Central memory CD4-positive, alpha-beta T cell (primary cell): ENCODE measurements at regions not wholly inside any gene's neighbourhood (a gene's known extent, or its start where the extent isn't known, plus 50 kb on each side); places are given as distances from the start of the nearest gene placed in this dataset.
A peak's percentile ranks its signal among the peaks of the same experiment; 100 is the strongest.
"Not testable (repeated sequence)": the region's sequence is repeated elsewhere in the genome, so short reads cannot be mapped to it uniquely, and the experiment has no call there.

Source experiments
- DNase-seq: peaks from one replicate; pipeline ENCODE4 v3.0.0; 2022

DNA sequence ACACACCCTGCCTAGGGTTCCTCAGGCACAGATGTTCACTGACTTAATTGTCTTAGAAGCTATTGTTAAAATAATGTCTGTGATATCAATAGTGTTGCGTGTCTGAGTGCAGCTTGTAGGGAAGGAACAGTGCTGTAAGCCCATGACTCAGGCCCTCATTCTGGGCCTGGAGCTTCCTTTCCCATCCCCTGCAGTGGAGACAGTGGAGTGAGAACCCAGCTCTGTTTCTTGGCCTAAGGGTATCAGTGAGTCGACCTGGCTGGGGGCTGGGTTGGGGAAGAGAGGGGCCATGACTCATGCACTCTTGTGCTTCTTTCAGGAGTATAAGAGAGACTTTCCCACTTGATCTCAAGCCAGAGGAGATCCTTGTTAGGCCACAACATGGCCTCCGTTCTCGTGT, 106.8 kb downstream of the HRH4 start:
- no peak for DNase-seq

DNA sequence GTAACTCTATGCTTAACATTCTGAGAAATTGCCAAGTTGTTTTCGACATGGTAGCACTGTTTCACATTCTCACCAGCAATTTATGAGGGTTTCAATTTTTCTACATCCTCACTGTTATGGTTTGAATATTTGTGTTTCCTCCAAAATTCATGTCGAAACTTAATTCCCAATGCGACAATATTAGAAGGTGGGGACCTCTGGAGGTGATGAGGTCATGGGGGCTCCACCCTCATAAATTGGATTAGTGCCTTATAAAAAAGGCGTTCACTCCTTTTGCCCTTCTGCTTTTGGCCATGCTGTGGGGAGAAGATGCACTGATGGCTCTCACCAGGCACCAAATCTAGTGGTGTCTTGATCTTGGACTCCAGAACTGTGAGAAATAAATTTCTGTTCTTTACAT, 110.3 kb downstream of the HRH4 start:
- no peak for DNase-seq

DNA sequence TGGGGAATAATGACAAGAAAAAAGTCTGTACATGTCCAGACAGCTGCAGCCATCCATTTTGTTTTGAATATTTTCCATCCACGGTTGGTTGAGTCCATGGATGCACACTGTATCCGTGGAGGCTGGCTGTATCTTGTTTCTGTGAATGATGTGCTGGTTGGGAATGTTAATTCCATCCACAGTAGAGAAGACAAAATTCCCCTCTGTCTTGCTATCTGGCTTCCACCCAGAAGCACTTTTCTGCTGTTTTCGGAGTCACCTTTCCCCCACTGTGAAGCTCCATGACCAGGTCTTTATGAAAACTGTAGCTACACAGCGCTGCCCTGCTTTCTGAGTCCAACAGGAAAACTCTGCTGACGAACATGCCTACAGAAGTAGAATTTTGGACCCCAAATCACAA, 122.3 kb downstream of the HRH4 start:
- DNase-seq = no peak

DNA sequence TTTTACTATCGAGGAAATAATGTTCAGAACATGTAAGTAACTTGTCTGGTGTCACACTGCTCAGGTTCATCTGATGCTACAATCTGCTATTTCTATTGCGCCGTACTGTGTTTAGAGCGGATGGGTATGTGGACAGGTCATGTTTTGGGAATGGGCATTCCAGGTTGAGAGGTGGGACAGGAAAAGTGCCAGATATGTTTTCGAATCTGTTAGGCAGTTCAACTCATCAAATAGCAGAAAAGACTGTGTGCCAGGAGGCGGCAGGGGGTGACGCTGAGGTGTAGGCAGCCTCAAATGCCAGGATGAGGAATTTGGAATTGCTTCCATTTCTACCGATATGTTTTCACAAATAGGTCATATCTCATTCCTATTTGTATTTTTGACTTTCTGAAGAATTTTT, 123.8 kb downstream of the HRH4 start:
- no peak for DNase-seq

DNA sequence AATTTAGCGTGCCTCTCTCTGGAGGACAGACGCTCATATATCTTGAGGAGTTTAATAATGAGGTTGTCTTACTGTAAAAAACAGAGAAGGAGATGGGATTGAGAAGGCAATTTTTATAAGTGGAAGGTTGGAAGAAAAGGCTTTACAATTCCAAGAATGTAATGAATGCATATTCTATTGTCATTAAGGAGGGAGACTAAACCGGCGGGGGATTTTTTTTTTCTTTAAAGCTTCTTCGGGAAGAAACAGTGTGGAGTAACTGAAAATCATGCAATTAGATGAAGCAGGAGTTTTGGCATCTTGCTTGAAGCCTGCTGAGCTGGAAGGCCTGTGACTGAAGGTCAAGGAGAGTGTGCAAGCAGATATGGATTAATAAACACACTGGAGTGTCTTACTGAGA, 124.4 kb downstream of the HRH4 start:
- no peak for DNase-seq

DNA sequence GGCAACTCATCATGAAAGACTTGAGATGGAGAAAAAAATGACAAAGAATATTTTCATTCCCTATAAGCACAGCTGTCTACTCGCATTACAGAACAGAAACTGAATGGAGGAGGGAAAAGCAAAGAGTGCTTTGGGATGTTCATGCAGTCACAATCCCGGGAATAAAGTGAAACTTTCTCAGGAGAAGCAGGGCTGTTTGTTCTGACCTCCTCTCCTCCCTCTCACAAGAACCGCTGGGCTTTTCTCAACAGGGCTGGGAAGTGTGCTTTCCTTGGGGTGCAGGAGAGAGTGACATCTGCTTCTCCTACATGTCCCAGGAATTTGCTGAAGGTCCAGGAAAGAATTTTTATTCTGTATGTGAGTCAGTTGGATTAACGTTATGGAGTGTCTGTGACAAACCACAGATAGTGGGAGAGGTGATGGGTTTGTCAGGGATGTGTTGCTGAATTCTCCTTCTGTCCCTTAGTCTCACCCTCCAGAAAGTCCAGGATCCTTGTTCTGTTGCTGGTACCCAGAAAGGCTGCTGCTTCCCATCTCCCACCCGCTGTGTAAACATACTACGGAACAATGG, 125.6 kb downstream of the HRH4 start:
- no peak for DNase-seq

DNA sequence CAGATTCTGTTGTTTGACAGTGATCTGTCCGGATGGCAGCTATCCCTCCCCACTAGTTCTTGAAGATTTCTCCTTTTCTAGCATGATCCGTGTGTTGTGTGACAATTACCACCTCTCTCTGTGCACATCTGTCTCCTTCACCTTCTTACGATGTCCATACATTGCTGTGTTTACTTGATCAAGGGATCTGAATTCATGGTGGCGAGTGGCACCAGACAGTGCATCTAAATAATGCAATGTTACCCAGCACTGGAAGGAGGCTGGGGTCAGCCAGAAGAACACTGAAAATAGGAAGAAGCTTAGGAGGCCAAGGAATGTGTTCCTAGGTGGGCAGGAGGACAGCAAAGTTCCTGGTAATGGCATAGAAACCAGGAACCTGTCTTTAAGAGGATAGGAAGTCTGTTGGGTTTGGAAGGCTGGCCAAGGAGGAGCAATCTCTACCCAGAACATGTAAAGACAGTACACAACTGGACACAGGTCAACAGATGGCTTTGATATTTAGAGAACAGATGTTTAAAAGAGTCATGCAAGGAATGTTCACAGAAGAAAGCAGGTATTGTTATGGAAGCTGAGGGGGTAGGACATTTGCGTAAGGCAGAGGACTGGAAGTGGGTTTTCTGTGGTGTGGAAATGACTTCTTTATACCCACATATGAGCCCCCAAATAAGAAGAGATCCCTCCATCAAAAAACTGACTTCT, 126.4 kb downstream of the HRH4 start:
- no peak for DNase-seq

DNA sequence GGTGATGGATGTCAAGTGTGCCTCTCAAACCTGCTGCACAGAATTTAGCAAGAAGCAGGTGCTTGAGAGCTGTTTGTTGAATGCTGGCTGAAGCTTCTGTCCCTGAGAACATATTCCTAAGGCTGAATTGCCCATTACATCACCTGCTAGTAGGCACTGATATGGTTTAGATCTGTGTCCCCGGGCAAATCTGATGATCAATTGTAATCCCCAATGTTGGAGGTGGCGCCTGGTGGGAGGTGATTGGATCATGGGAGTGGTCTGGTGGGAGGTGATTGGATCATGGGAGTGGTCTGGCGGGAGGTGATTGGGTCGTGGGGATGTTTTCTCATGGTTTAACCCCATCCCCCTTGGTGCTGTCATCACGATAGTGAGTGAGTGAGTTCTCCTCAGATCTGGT, 128.0 kb downstream of the HRH4 start:
- no peak for DNase-seq

DNA sequence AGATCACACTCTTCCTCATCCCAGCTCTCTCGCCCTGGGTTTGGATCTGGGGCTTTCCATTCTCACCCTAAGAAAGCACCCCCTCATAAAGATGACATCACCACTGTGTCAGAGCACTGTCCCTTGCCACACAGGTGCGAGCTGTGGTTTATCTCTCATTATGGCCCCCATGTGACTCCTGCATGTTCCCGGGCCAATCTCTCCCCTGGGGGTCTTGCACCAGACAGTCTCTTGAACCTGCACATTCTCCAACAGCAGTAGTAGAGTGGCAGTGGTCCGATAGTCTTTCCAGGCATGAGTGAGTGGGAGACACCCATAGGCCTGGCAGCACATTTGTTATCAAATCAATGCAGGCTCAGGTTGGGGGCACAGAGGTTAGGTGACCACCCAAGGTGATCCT, 130.5 kb downstream of the HRH4 start:
- no peak for DNase-seq

DNA sequence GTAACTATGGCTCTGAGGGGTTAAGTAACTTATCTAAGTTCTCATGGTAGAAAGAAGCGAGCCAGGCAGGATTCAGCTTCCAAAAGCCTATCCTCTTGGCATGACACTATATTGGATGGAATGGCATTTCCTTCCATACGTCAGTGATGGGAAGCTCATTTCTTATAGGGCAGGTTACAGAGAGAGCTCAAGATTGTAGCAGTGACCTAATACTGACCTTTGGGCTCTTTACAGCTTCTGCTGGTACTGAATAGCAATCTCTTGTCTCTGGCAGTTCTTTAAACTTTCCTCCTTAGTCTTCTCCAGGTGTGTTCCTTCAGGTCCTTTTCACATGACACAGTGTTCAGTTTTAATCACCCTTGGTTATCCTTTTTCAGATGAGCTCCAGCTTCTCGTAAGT, 133.0 kb downstream of the HRH4 start:
- DNase-seq = no peak

DNA sequence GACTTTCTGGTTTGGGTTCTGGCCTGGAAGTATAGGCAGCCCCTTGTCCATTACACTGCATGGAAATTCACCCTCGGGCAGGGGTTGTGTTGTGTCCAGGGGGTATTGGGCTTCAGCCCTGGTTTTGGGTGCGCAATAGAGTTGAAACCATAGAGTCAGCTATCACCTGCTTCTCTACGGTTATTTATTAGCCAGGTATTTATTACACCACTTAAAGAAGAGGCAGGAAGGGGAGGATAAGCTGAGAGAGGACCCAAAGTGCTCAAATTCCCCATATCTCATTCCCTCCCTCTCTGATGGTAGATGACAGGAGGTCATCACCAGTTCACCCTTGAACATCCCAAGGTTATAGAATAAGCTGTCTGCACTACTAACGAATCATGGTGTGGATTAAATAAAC, 133.4 kb downstream of the HRH4 start:
- no peak for DNase-seq

DNA sequence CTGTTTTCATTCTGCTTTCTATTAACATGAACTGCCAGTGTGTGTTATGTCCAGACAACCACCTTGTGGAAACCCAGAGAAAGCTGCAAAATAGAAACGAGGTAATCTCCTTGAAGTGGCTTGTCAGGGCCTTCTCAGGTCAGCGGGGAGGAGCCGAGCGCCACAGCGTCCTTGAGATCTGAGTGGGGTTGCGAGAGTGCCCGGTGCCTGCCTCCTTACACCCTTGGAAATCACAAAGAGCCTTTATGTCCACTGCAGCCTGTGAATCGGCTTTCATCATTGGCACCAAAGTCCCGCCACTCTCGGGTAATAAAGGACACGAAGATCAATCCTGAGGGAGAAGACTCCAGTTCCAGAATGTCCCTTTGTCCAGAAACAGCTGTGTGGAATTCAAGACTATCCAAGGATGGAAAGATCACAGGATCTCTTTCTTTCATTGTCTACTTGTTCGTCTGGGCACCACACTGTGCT, 135.2 kb downstream of the HRH4 start:
- no peak for DNase-seq

DNA sequence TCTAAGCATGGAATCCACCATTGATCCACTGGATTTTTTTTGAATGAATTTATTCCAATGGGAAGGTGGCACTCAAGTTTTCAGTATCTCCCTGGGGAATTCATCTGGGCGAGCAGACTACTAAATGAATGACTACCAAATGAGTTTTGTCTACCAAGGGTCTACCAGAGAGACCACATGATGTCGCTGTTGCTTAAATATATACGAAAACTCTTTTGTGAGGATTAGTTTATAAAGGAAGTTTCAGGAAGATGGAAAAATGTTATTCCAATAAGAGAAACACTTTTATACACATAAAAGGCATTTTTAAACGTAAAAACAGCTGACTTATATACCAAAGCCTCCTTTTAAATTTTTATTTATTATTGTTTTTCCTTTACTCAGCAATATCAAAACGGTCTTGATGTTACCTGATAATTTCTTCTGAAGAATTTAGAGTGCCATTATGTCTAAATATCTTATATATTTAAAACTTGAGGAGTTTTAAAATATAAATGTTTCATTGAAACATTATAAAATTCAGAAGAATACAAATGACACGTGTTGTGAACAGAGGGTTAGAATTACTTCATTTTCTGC, 139.7 kb downstream of the HRH4 start:
- DNase-seq = peak; percentile 5

DNA sequence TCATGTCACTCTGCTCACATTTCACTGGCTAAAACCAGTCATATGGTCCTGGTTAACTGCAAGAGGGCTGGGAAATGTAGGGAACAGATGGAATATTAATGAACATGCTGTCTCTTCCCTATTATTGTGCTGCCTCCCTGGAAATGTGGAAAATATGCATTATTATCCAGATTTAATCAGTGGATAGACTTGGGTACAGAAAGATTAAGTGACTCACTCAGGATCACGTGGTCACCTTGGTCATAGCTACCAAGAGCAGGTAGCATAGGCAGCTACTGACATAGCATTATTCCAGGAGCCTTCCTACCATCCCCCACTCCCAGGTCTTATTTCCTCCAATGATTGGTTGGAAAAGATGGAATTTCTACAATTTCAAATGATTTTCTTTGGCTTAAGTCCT, 141.1 kb downstream of the HRH4 start:
- DNase-seq = no peak

DNA sequence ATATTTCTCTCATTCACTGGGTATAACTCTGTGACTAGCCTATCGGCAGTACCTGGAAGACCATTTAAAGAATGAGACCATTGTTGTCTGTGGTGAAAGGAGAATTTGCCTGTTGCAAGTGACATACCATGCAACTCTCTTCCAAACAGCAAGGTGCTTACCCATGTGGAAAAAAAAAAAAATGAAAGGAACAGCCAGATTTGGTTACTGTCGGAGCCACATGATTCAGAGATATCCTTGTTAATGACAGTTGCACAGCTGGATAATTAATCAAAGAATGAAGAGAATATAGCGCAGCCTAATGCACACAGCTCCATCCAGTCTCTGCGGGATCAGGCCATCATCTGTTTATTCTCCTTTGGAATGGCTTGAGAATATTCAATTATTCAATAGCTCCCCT, 141.8 kb downstream of the HRH4 start:
- DNase-seq = no peak

DNA sequence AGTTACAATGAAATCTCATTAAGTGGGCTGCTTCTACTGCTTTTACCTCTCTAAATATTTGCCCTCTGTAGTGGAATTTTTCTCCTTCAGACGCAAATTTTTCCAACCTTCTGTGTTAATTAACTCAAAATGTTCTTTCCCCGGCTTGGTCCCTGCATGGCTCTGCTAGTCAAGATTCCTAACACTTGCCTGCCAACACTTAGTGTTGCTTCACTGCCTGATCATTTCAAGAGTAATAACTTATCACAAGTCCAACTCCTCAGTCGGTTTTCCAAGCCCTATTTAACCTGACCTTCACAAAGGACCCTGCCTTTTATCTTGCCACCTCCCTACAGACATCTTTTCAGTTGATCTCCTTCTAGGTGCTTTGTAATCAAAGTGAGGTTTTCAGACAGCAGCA, 142.7 kb downstream of the HRH4 start:
- no peak for DNase-seq

DNA sequence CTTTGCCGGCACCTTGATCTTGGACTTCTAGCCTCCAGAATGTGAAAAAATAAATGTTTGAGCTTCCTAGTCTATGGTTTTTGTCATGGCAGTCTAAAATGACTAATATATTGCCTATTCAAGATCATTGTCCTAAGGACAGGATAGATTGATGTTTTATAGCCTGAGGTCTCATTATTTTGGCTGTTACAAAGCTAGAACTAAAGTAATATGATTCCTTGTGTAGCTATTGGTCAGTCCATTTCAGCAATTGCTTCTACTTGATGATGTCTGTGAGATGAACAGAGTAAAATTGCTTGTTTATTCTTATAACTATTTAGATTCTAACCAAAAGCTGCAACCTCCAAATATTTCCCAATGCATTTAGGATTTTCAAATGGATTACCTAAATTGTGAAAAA, 145.0 kb downstream of the HRH4 start:
- DNase-seq = no peak

DNA sequence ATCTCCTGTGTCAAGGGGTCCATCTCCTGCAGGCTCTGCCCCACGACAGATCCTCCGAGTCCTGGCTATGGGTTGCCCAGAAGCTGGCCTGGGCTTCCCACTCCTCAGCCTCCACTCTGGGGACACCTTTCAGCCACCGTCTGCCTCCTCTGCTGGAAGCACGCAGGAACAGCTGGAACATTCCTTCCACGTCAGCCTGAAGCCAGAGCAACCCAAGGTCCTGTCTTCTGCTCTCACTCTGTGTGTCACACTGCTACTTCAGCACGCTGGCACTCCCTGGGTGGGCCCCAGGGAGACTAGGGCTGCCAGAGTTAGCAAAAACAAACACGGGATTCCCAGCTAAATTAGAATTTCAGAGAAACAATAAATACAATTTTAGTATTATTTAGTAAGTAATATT, 148.8 kb downstream of the HRH4 start:
- no peak for DNase-seq

DNA sequence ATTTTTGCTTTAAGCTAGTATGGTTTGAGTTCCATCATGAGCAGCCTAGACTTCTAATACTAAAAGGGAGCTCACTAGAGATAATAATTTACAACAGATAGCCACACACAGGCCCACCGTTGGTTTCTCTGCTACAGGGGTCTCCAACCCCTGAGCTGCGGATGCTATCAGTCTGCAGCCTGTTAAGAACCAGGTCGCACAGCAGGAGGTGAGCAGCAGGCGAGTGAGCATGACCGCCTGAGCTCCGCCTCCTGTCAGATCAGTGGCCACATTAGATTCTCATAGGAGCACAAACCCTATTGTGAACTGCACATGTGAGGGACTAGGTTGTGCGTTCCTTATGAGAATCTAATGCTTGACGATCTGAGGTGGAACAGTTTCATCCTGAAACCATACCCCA, 150.6 kb downstream of the HRH4 start:
- no peak for DNase-seq

DNA sequence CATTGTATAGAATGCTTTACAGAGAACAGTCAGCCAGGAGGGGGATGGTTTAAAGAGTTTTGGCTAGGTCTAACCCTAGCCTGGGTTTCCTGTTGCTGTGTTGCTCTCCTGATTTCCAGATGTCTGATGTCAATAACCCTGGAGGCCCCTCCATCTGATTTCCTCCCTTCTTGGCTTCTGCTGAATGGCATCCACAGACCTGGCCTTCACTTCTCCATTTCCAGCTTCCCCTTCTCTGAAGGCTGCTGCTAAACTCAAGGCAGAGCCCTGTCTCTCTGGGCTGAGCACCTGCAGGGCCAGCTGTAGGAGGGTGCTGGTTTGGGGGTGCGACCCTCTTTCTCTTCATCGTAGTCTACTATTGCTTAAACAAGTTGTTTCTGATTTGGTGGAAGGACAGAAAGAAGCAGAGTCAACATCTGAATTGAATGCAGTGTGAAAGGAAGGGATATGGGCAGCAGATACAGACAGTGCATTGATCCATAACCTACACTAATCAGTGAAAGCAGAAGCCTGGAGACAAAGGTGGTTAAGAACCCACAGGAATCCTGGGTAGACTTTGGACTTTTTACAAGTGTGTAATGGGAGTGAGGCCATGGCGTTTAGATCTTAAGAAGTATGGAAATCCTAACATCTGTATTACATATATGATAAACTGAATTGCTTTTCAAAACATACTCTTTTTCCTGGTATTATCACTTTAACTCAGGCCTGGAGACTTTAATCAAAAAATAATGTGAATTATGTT, 153.6 kb downstream of the HRH4 start:
- no peak for DNase-seq

DNA sequence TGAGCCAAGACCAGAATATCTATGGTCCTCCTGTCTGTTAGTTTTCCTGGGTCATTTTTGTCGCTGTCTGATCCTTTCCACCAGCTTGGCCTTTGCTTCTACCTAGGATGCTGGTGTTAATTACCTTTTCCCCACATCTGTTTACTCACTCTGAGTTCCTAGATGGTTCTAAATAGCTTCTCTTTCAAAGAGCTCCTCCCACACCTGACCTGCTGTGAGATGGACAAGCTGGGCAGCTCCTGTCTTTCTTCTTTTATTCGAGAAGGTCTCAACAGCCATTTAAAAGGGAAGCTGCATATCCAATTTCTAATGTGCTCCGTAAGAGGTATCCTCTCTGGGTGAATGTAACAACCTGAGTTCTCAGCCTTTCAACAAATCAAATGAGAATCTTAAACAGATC, 156.2 kb downstream of the HRH4 start:
- no peak for DNase-seq

DNA sequence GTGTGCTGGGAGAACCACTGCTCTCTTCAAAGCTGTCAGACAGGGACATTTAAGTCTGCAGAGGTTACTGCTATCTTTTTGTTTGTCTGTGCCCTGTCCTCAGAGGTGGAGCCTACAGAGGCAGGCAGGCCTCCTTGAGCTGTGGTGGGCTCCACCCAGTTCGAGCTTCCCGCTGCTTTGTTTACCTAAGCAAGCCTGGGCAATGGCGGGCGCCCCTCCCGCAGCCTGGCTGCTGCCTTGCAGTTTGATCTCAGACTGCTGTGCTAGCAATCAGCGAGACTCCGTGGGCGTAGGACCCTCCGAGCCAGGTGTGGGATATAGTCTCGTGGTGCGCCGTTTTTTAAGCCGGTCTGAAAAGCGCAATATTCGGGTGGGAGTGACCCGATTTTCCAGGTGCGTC, 164.0 kb downstream of the HRH4 start:
- DNase-seq = not testable (repeated sequence)

DNA sequence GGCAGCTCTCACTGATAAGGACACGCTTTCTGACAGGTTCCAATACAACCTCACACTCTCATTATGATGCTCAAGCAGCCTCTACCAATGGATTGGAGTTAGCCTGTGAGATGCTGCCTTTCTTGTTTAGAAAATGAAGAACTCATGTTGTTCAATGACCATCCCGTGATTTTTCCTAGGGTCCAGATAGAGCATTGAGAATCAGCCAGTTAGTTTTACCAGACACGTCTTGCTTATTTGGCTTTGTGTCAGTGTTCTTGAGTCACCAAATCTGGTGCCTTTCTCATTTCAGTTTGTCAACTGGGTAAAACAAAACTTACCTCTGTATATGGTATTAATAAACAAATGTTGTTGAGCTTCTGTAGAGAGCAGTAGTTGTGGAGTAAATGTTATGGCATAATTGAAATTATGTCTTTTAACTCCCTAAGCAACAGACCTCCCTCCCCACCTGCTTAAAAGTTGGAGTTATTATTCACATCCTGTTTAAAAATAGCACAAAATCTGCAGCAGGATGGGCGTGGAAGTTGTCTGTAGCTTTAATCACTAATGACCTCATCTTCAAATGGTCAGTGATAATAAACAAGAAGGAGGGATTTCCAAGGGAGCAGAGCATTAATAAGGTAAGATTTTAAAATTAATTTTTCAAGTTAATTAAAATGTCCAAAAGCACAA, 167.3 kb downstream of the HRH4 start:
- DNase-seq = no peak
